CD14-positive monocyte (primary cell): ENCODE measurements at regions not wholly inside any gene's neighbourhood (a gene's known extent, or its start where the extent isn't known, plus 50 kb on each side); places are given as distances from the start of the nearest gene placed in this dataset.
A peak's percentile ranks its signal among the peaks of the same experiment; 100 is the strongest.

Source experiments
- DNase-seq, 3 donors: peaks; one replicate each; pipeline ENCODE4 v3.0.0-alpha.2; 2011 to 2022
- H2AFZ ChIP-seq: 2 replicates; pipeline ENCODE4 v1.6.0; 2012; ENCODE audit warnings: mild to moderate bottlenecking, low read depth, low read length, inconsistent platforms; ENCODE audit not compliant: insufficient read depth, poor library complexity, severe bottlenecking
- H3K27ac ChIP-seq, 2 donors: 1 replicate in 1 of 2; 2 replicates in 1 of 2; pipeline ENCODE4 v1.5.1; 2012 to 2013; ENCODE audit warnings: low read length in 2 of 2, control low read depth in 1 of 2, inconsistent platforms in 1 of 2, low read depth in 1 of 2, mild to moderate bottlenecking in 1 of 2
- H3K27me3 ChIP-seq, 2 donors: one replicate each; pipeline versions ENCODE4 v1.6.0 to v1.6.1; 2011 to 2013; ENCODE audit warnings: low read length in 2 of 2; ENCODE audit not compliant: control insufficient read depth in 2 of 2, insufficient read depth in 2 of 2
- H3K36me3 ChIP-seq, 2 donors: replicated peaks in 1 of 2; 1 replicate in 1 of 2; 2 replicates in 1 of 2; pipeline versions ENCODE4 v1.5.1 to v1.6.1; 2012 to 2013; ENCODE audit warnings: low read length in 2 of 2, control low read depth in 1 of 2, inconsistent platforms in 1 of 2, mild to moderate bottlenecking in 1 of 2; ENCODE audit not compliant: insufficient read depth in 2 of 2, control insufficient read depth in 1 of 2
- H3K4me1 ChIP-seq, 2 donors: 1 replicate in 1 of 2; 2 replicates in 1 of 2; pipeline versions ENCODE4 v1.5.1 to v1.6.1; 2012 to 2013; ENCODE audit warnings: low read length in 2 of 2, control low read depth in 1 of 2, inconsistent platforms in 1 of 2, mild to moderate bottlenecking in 1 of 2, moderate library complexity in 1 of 2; ENCODE audit not compliant: insufficient read depth in 2 of 2, control insufficient read depth in 1 of 2
- H3K4me2 ChIP-seq: replicated peaks from 2 replicates; pipeline ENCODE3; 2012; ENCODE audit warnings: low read length, moderate library complexity, mild to moderate bottlenecking; ENCODE audit not compliant: poor library complexity, severe bottlenecking; ENCODE audit errors: extremely low read depth
- H3K4me3 ChIP-seq, 3 experiments: fragments of 200-600 bp in 1 of 3; sonication (generic) in 1 of 3; replicated peaks in 1 of 3; 1 replicate in 2 of 3; 2 replicates in 1 of 3; pipeline ENCODE4 v1.5.1; 2011 to 2013; ENCODE audit warnings: low read length in 3 of 3, mild to moderate bottlenecking in 3 of 3, control low read depth in 2 of 3, low read depth in 2 of 3, inconsistent platforms in 1 of 3, moderate library complexity in 1 of 3
- H3K79me2 ChIP-seq: 2 replicates; pipeline ENCODE4 v1.6.0; 2012; ENCODE audit warnings: mild to moderate bottlenecking, control low read depth, inconsistent platforms, low read length, moderate library complexity; ENCODE audit not compliant: insufficient read depth
- H3K9ac ChIP-seq: 2 replicates; pipeline ENCODE4 v1.6.0; 2017; ENCODE audit warnings: low read length, mild to moderate bottlenecking; ENCODE audit not compliant: insufficient read depth, poor library complexity, severe bottlenecking
- H3K9me3 ChIP-seq, 2 donors: replicated peaks in 1 of 2; 1 replicate in 1 of 2; 2 replicates in 1 of 2; pipeline versions ENCODE4 v1.5.1 to v1.6.1; 2012 to 2013; ENCODE audit warnings: low read length in 2 of 2, control low read depth in 1 of 2; ENCODE audit not compliant: control insufficient read depth in 1 of 2, insufficient read depth in 1 of 2
- H4K20me1 ChIP-seq: 2 replicates; pipeline ENCODE4 v1.6.0; 2012; ENCODE audit warnings: mild to moderate bottlenecking, low read length, control low read depth, moderate library complexity; ENCODE audit not compliant: insufficient read depth
- H3K27ac Mint-ChIP-seq, 7 donors: one replicate each; pipeline ENCODE4 v1.8.0; 2020; ENCODE audit warnings: mild to moderate bottlenecking in 7 of 7, mixed read lengths in 7 of 7, moderate library complexity in 6 of 7, inconsistent platforms in 2 of 7
- H3K27me3 Mint-ChIP-seq, 3 donors: one replicate each; pipeline ENCODE4 v1.8.0; 2021 to 2022; ENCODE audit warnings: low read depth in 3 of 3, mild to moderate bottlenecking in 3 of 3, mixed read lengths in 3 of 3, moderate library complexity in 3 of 3, inconsistent platforms in 1 of 3
- H3K36me3 Mint-ChIP-seq, 2 donors: one replicate each; pipeline ENCODE4 v1.8.0; 2020; ENCODE audit warnings: mixed read lengths in 2 of 2, inconsistent platforms in 1 of 2, mild to moderate bottlenecking in 1 of 2
- H3K4me1 Mint-ChIP-seq: one replicate; pipeline ENCODE4 v1.8.0; 2020; ENCODE audit warnings: mild to moderate bottlenecking, mixed read lengths
- H3K4me3 Mint-ChIP-seq, 2 donors: one replicate each; pipeline ENCODE4 v1.8.0; 2020; ENCODE audit warnings: mild to moderate bottlenecking in 2 of 2, mixed read lengths in 2 of 2, moderate library complexity in 1 of 2
- H3K9me3 Mint-ChIP-seq, 7 donors: one replicate each; pipeline ENCODE4 v1.8.0; 2020 to 2022; ENCODE audit warnings: mixed read lengths in 7 of 7, mild to moderate bottlenecking in 6 of 7, moderate library complexity in 6 of 7, inconsistent platforms in 2 of 7
- CTCF ChIP-seq: fragments of 200-600 bp; IDR thresholded peaks from one replicate; pipeline ENCODE4 v1.8.0; 2022; ENCODE audit warnings: antibody characterized with exemption, mild to moderate bottlenecking
- WGBS: methylation state at CpG from one replicate; pipeline ENCODE4 v1.1.5; 2013; ENCODE audit warnings: missing lambda C conversion rate; ENCODE audit not compliant: insufficient coverage; 5-methylcytosine and 5-hydroxymethylcytosine counted together
- intact Hi-C, 2 donors: fragments of 100-400 bp; cut with micrococcal nuclease; formaldehyde crosslinking; loops; one replicate each; pipeline versions ENCODE4 v1.15.0 to v1.15.1; 2023

GRCh38 chr15:70212963-70213315 lies 115.2 kb upstream of the TLE3 start:
- no peaks in the 10 kb centered on the region for H4K20me1 ChIP-seq
- H3K4me3 Mint-ChIP-seq, result no peak overlapping the region
- H3K79me2 ChIP-seq, result no peaks in the 10 kb centered on the region
- no peak for DNase-seq
- H2AFZ ChIP-seq, result no peak overlapping the region
- no peak overlapping the region for H3K9ac ChIP-seq
- H3K27me3 ChIP-seq, result no peaks in the 10 kb centered on the region
- intact Hi-C loops, result no loop called here
- 92% methylated on average over 9 of the region's 10 CpGs for WGBS
- no peaks in the 10 kb centered on the region for H3K9me3 Mint-ChIP-seq
- no peaks in the 10 kb centered on the region for H3K36me3 ChIP-seq
- H3K4me2 ChIP-seq, result no peak overlapping the region
- H3K4me3 ChIP-seq, result no peak overlapping the region
- no peaks in the 10 kb centered on the region for H3K4me1 Mint-ChIP-seq
- no peaks in the 10 kb centered on the region for H3K36me3 Mint-ChIP-seq
- no peak overlapping the region for H3K27ac ChIP-seq
- no peaks in the 10 kb centered on the region for H3K4me1 ChIP-seq
- H3K27ac Mint-ChIP-seq, result no peak overlapping the region
- no peak for TF ChIP-seq CTCF
- no peaks in the 10 kb centered on the region for H3K9me3 ChIP-seq
- H3K27me3 Mint-ChIP-seq, result peaks cover 5 to 11% (median 8%) of the 10 kb centered on the region in 3 donors

GRCh38 chr15:70212286-70212962 lies 114.7 kb upstream of the TLE3 start:
- intact Hi-C loops, result no loop called here
- H3K4me1 ChIP-seq, result no peaks in the 10 kb centered on the region
- H3K4me2 ChIP-seq, result no peak overlapping the region
- H3K27ac ChIP-seq, result no peak overlapping the region
- no peak overlapping the region for H3K4me3 Mint-ChIP-seq
- 93% methylated on average over 18 of the region's 18 CpGs for WGBS
- H3K4me1 Mint-ChIP-seq, result no peaks in the 10 kb centered on the region
- H3K9me3 Mint-ChIP-seq, result no peaks in the 10 kb centered on the region
- DNase-seq, result peak in 1 of 3 donors; percentile 42
- no peaks in the 10 kb centered on the region for H3K27me3 ChIP-seq
- peak overlapping the region in 1 of 7 donors; percentile 0 for H3K27ac Mint-ChIP-seq
- TF ChIP-seq CTCF, result no peak
- H3K79me2 ChIP-seq, result no peaks in the 10 kb centered on the region
- no peaks in the 10 kb centered on the region for H3K36me3 ChIP-seq
- H3K27me3 Mint-ChIP-seq, result peaks cover 5 to 11% (median 7%) of the 10 kb centered on the region in 3 donors
- no peak overlapping the region for H3K4me3 ChIP-seq
- H3K9ac ChIP-seq, result no peak overlapping the region
- no peak overlapping the region for H2AFZ ChIP-seq
- H3K36me3 Mint-ChIP-seq, result no peaks in the 10 kb centered on the region
- no peaks in the 10 kb centered on the region for H4K20me1 ChIP-seq
- no peaks in the 10 kb centered on the region for H3K9me3 ChIP-seq
